Stimulated activated naive CD8-positive, alpha-beta T cell treated with anti-CD3 and anti-CD28 coated beads, Interleukin-15, amount 100 ng/mL, for 72 hours (primary cell): ENCODE measurements at regions not wholly inside any gene's neighbourhood (a gene's known extent, or its start where the extent isn't known, plus 50 kb on each side); places are given as distances from the start of the nearest gene placed in this dataset.

ENCODE experiments used
- ATAC-seq: fragments of 150-1000 bp; cut with Tn5 transposase; 2 replicates; pipeline ENCODE4 v1.10.0; 2021; ENCODE audit warnings: mild to moderate bottlenecking, moderate library complexity
- DNase-seq, 2 donors: peaks; one replicate each; pipeline ENCODE4 v3.0.0; 2021 to 2022
- H3K27ac Mint-ChIP-seq, 2 donors: one replicate each; pipeline ENCODE4 v1.8.0; 2022; ENCODE audit warnings: mild to moderate bottlenecking in 2 of 2, mixed read lengths in 2 of 2, moderate library complexity in 2 of 2
- H3K27me3 Mint-ChIP-seq: one replicate; pipeline ENCODE4 v1.8.0; 2022; ENCODE audit warnings: mixed read lengths
- H3K4me1 Mint-ChIP-seq: one replicate; pipeline ENCODE4 v1.8.0; 2022; ENCODE audit warnings: mild to moderate bottlenecking, mixed read lengths
- H3K4me3 Mint-ChIP-seq, 2 donors: one replicate each; pipeline ENCODE4 v1.8.0; 2022; ENCODE audit warnings: mild to moderate bottlenecking in 2 of 2, mixed read lengths in 2 of 2, moderate library complexity in 1 of 2
- H3K9me3 Mint-ChIP-seq, 2 donors: one replicate each; pipeline ENCODE4 v1.8.0; 2022; ENCODE audit warnings: mixed read lengths in 2 of 2

GRCh38 chr1:239884796-239885195 is 206.9 kb upstream of the FMN2 start:
- no peaks in the 10 kb centered on the region for H3K27me3 Mint-ChIP-seq
- H3K4me1 Mint-ChIP-seq, result no peaks in the 10 kb centered on the region
- H3K4me3 Mint-ChIP-seq, result no peak overlapping the region
- ATAC-seq (no peak), DNase-seq (no peak)
- H3K9me3 Mint-ChIP-seq, result no peaks in the 10 kb centered on the region
- no peak overlapping the region for H3K27ac Mint-ChIP-seq

DNA sequence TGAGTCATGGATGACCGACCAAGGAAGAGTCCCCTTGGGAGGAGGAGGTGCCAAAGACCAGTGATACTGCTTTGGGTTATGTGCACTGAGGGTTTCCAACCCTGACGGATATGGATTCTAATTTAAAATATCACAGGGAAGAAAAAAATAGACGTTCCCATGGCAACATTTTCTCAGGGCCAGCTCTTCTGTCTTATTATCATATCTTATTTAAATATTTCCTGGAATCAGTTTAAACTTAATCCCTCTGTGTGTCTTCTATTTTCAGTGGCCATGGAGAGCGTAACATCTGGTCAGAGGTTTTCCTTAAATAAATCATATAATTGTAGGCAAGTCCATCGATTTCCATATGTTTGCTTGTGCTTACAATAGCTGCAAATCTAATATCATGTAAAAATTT is 205.4 kb upstream of the FMN2 start:
- H3K27me3 Mint-ChIP-seq, result no peaks in the 10 kb centered on the region

GRCh38 chr1:239888639-239889038 is 203.0 kb upstream of the FMN2 start:
- H3K4me1 Mint-ChIP-seq, result no peaks in the 10 kb centered on the region
- H3K27ac Mint-ChIP-seq, result no peak overlapping the region
- no peaks in the 10 kb centered on the region for H3K27me3 Mint-ChIP-seq
- no peak for DNase-seq
- ATAC-seq, result no peak
- no peak overlapping the region for H3K4me3 Mint-ChIP-seq
- no peaks in the 10 kb centered on the region for H3K9me3 Mint-ChIP-seq

More for the DNA sequence above, 205.4 kb upstream of the FMN2 start:
- DNase-seq (no peak), ATAC-seq (no peak)
- Mint-ChIP-seq H3K4me1 (no peaks in the 10 kb centered on the region), H3K9me3 (no peaks in the 10 kb centered on the region), H3K27ac (no peak overlapping the region), H3K4me3 (no peak overlapping the region)

GRCh38 chr1:239891621-239892358 is 199.9 kb upstream of the FMN2 start:
- no peak overlapping the region for H3K27ac Mint-ChIP-seq
- H3K4me3 Mint-ChIP-seq, result no peak overlapping the region
- ATAC-seq, result no peak
- no peaks in the 10 kb centered on the region for H3K9me3 Mint-ChIP-seq
- no peaks in the 10 kb centered on the region for H3K4me1 Mint-ChIP-seq
- peaks cover 8% of the 10 kb centered on the region for H3K27me3 Mint-ChIP-seq
- no peak for DNase-seq

GRCh38 chr1:239892602-239893001 is 199.1 kb upstream of the FMN2 start:
- DNase-seq, result no peak
- no peaks in the 10 kb centered on the region for H3K9me3 Mint-ChIP-seq
- no peaks in the 10 kb centered on the region for H3K4me1 Mint-ChIP-seq
- H3K27ac Mint-ChIP-seq, result no peak overlapping the region
- H3K27me3 Mint-ChIP-seq, result peaks cover 8% of the 10 kb centered on the region
- ATAC-seq, result no peak
- H3K4me3 Mint-ChIP-seq, result no peak overlapping the region

DNA sequence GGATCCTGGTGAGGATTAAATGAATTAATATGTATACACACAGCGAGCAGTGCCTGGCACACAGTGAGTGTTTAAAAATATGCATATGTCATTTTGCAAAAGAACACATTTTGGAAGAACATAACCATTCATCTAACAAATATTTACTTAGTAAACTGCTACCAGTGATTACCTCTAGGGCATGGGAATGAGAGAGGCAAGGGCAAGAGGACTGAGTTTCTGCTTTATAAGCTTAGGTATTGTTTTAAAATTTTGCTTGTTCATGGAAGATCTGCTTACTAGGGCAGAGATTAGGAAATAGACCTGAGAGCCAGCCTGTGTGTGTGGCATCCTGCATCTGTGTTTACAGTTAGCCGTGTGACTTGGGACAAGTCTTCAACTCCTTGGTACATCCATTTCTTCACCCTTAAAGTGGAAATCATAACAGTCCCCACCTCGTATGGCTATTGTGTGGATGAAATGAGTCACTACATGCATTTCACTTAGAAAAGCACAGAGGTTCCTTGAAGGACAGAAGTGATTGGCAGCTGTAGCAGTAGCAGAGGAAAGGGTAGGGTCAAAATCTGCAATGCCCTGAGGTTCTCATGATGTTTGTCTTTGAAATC is 198.5 kb upstream of the FMN2 start:
- DNase-seq, result no peak
- H3K4me3 Mint-ChIP-seq, result no peak overlapping the region
- H3K27me3 Mint-ChIP-seq, result peaks cover 8% of the 10 kb centered on the region
- H3K9me3 Mint-ChIP-seq, result no peaks in the 10 kb centered on the region
- no peak overlapping the region for H3K27ac Mint-ChIP-seq
- peak; percentile 21 for ATAC-seq
- peaks cover 4% of the 10 kb centered on the region for H3K4me1 Mint-ChIP-seq

DNA sequence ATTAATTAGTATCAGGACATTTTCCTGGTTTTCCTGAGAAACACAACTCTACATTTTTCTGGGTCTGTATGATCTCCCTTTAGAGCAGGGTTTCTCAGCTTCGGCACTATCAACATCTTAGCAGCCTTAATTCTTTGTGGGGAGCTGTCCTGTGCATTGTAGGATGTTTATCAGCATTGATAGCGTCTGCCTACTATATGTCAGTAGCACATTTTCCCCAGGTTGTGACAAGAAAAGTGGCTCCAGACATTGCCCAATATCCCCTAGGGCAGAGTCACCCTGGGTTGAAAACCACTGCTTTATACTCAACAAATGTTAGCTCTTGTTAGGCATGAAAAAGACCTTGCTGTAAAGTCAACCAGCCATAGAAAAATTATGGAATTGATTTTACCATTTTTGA is 195.1 kb upstream of the FMN2 start:
- no peak for DNase-seq
- no peak overlapping the region for H3K4me3 Mint-ChIP-seq
- no peak for ATAC-seq
- H3K27ac Mint-ChIP-seq, result no peak overlapping the region
- H3K4me1 Mint-ChIP-seq, result peaks cover 5% of the 10 kb centered on the region
- no peaks in the 10 kb centered on the region for H3K9me3 Mint-ChIP-seq
- peaks cover 8% of the 10 kb centered on the region for H3K27me3 Mint-ChIP-seq

- ATAC-seq (no peak), DNase-seq (no peak)
- Mint-ChIP-seq H3K27ac (no peak overlapping the region), H3K4me1 (peaks cover 5% of the 10 kb centered on the region), H3K27me3 (peaks cover 8% of the 10 kb centered on the region), H3K4me3 (no peak overlapping the region), H3K9me3 (no peaks in the 10 kb centered on the region)
Measured at GRCh38 chr1:239896980-239897379, 194.7 kb upstream of the FMN2 start.

GRCh38 chr1:239897458-239897857 is 194.2 kb upstream of the FMN2 start:
- no peak overlapping the region for H3K27ac Mint-ChIP-seq
- H3K9me3 Mint-ChIP-seq, result no peaks in the 10 kb centered on the region
- H3K27me3 Mint-ChIP-seq, result peaks cover 8% of the 10 kb centered on the region
- H3K4me1 Mint-ChIP-seq, result peaks cover 5% of the 10 kb centered on the region
- ATAC-seq (no peak), DNase-seq (no peak)
- H3K4me3 Mint-ChIP-seq, result peak overlapping the region in 1 of 2 donors; percentile 33

- peak; percentile 66 to 71 for DNase-seq
- ATAC-seq, result peak; percentile 89
- H3K4me3 Mint-ChIP-seq, result peak overlapping the region in 1 of 2 donors; percentile 33
- peak overlapping the region in 1 of 2 donors; percentile 95 for H3K27ac Mint-ChIP-seq
- H3K4me1 Mint-ChIP-seq, result peaks cover 5% of the 10 kb centered on the region
- H3K9me3 Mint-ChIP-seq, result no peaks in the 10 kb centered on the region
- H3K27me3 Mint-ChIP-seq, result peaks cover 8% of the 10 kb centered on the region
Measured at GRCh38 chr1:239898062-239898730, 193.5 kb upstream of the FMN2 start.

GRCh38 chr1:239899747-239900146 is 191.9 kb upstream of the FMN2 start:
- ATAC-seq, result no peak
- DNase-seq, result no peak
- no peaks in the 10 kb centered on the region for H3K9me3 Mint-ChIP-seq
- peaks cover 5% of the 10 kb centered on the region for H3K4me1 Mint-ChIP-seq
- no peak overlapping the region for H3K27ac Mint-ChIP-seq
- peaks cover 8% of the 10 kb centered on the region for H3K27me3 Mint-ChIP-seq
- no peak overlapping the region for H3K4me3 Mint-ChIP-seq

GRCh38 chr1:239906394-239906793 is 185.3 kb upstream of the FMN2 start:
- Mint-ChIP-seq H3K4me1 (no peaks in the 10 kb centered on the region), H3K4me3 (no peak overlapping the region), H3K9me3 (no peaks in the 10 kb centered on the region), H3K27me3 (no peaks in the 10 kb centered on the region), H3K27ac (no peak overlapping the region)
- DNase-seq (no peak), ATAC-seq (no peak)

DNA sequence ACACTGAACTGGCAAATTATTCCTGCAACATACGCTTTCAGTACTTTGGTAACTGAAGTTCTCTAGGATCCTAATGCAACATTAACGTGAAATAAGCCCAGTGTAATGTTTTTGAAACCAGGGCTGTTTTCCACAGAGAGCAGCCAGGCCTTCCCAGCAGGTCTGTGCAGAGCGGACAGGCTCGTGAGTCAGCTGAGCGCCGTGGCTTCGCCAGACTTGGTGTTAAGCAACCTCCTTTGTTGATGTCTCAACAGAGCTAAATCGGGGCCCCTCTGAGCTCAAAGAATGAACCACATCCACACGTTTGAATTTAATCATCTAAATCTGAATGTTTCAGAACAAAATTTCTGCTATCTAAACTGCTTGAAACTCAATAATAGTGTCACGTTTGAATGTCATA is 181.8 kb upstream of the FMN2 start:
- H3K27me3 Mint-ChIP-seq, result no peaks in the 10 kb centered on the region
- H3K4me1 Mint-ChIP-seq, result no peaks in the 10 kb centered on the region
- ATAC-seq (no peak), DNase-seq (no peak)
- no peak overlapping the region for H3K27ac Mint-ChIP-seq
- no peaks in the 10 kb centered on the region for H3K9me3 Mint-ChIP-seq
- H3K4me3 Mint-ChIP-seq, result no peak overlapping the region

GRCh38 chr1:239912471-239912870 is 179.2 kb upstream of the FMN2 start:
- peaks cover 7% of the 10 kb centered on the region for H3K27me3 Mint-ChIP-seq
- no peak for ATAC-seq
- no peak overlapping the region for H3K27ac Mint-ChIP-seq
- H3K4me1 Mint-ChIP-seq, result no peaks in the 10 kb centered on the region
- no peaks in the 10 kb centered on the region for H3K9me3 Mint-ChIP-seq
- no peak overlapping the region for H3K4me3 Mint-ChIP-seq
- DNase-seq, result no peak

DNA sequence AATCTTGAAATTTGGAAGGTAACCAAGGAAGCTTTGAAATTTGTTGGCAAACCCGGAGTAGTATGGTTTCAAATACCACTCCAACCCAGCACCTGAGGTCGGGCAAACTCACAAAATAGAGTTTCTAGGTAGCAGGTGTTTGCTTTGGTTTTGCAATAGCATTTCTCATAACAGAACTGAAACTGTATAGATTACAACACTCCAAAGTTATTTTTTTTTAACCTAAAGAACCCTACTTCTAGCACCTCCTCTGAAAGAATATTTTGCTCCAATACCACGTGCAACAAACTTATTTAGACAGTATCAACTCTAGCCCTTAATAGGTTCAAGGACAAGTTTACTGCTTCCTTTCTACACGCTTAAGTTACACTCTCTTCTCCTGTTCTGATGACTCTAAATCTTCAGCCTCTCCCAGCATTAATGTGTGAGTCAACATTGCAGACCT is 178.5 kb upstream of the FMN2 start:
- no peak for DNase-seq
- Mint-ChIP-seq H3K9me3 (no peaks in the 10 kb centered on the region), H3K4me1 (no peaks in the 10 kb centered on the region), H3K27ac (no peak overlapping the region), H3K4me3 (no peak overlapping the region), H3K27me3 (peaks cover 7% of the 10 kb centered on the region)
- ATAC-seq, result peak; percentile 31

GRCh38 chr1:239914751-239915231 is 176.9 kb upstream of the FMN2 start:
- ATAC-seq (no peak), DNase-seq (no peak)
- Mint-ChIP-seq H3K4me1 (no peaks in the 10 kb centered on the region), H3K27ac (no peak overlapping the region), H3K9me3 (no peaks in the 10 kb centered on the region), H3K4me3 (no peak overlapping the region), H3K27me3 (peaks cover 18% of the 10 kb centered on the region)
